Keratinocyte (primary cell): ENCODE measurements at regions not wholly inside any gene's neighbourhood (a gene's known extent, or its start where the extent isn't known, plus 50 kb on each side); places are given as distances from the start of the nearest gene placed in this dataset.

Experiments used
- EZH2 ChIP-seq: IDR thresholded peaks from one replicate; pipeline ENCODE4 v1.6.1; 2012; ENCODE audit warnings: inconsistent platforms, mild to moderate bottlenecking, low read length, moderate library complexity
- TF ChIP-seq, protein P1 (sequence below), 3 experiments: IDR thresholded peaks in 1 of 3; conservative IDR thresholded peaks in 1 of 3; optimal IDR thresholded peaks in 1 of 3; 2 replicates in 2 of 3; 3 replicates in 1 of 3; pipeline versions ENCODE3 to v1.5.1; 2011; ENCODE audit warnings: low read length in 3 of 3, mild to moderate bottlenecking in 3 of 3, moderate library complexity in 2 of 3, control low read depth in 1 of 3, inconsistent platforms in 1 of 3; ENCODE audit not compliant: insufficient read depth in 2 of 3; ENCODE audit errors: extremely low read depth in 1 of 3

GRCh38 chr5:98217138-98217537 lies 556.3 kb upstream of the RGMB start:
- TF ChIP-seq, protein P1, sequence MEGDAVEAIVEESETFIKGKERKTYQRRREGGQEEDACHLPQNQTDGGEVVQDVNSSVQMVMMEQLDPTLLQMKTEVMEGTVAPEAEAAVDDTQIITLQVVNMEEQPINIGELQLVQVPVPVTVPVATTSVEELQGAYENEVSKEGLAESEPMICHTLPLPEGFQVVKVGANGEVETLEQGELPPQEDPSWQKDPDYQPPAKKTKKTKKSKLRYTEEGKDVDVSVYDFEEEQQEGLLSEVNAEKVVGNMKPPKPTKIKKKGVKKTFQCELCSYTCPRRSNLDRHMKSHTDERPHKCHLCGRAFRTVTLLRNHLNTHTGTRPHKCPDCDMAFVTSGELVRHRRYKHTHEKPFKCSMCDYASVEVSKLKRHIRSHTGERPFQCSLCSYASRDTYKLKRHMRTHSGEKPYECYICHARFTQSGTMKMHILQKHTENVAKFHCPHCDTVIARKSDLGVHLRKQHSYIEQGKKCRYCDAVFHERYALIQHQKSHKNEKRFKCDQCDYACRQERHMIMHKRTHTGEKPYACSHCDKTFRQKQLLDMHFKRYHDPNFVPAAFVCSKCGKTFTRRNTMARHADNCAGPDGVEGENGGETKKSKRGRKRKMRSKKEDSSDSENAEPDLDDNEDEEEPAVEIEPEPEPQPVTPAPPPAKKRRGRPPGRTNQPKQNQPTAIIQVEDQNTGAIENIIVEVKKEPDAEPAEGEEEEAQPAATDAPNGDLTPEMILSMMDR (optimal IDR thresholded peaks at IDR 0.05 in 1 of 3, IDR thresholded peaks at IDR 0.05 in 1 of 3, conservative IDR thresholded peaks at IDR 0.05 in 1 of 3; ENCODE audit: extremely low read depth in 1 of 3, insufficient read depth in 2 of 3, low read length in 3 of 3), result no peak
- TF ChIP-seq EZH2, result no peak
